Ascending aorta (tissue), 2 donors: ENCODE measurements at regions not wholly inside any gene's neighbourhood (a gene's known extent, or its start where the extent isn't known, plus 50 kb on each side); places are given as distances from the start of the nearest gene placed in this dataset.
A peak's percentile ranks its signal among the peaks of the same experiment; 100 is the strongest.

Experiments
- DNase-seq, 2 donors: peaks; one replicate each; pipeline ENCODE4 v3.0.0-alpha.2; 2019; ENCODE audit warnings: low spot score in 2 of 2
- H3K27ac ChIP-seq, 2 donors: fragments of 200-600 bp; sonication (generic); one replicate each; pipeline ENCODE4 v1.5.1; 2016 to 2017; ENCODE audit warnings: mild to moderate bottlenecking in 1 of 2
- H3K27me3 ChIP-seq: fragments of 200-600 bp; sonication (generic); one replicate; pipeline ENCODE4 v1.5.1; 2017
- H3K36me3 ChIP-seq, 2 donors: fragments of 200-600 bp; sonication (generic); one replicate each; pipeline ENCODE4 v1.5.1; 2016
- H3K4me1 ChIP-seq, 2 donors: fragments of 200-600 bp; sonication (generic); one replicate each; pipeline ENCODE4 v1.5.1; 2016 to 2017; ENCODE audit warnings: mild to moderate bottlenecking in 1 of 2
- H3K4me3 ChIP-seq, 2 donors: fragments of 200-600 bp; sonication (generic); one replicate each; pipeline ENCODE4 v1.5.1; 2016 to 2017; ENCODE audit warnings: mild to moderate bottlenecking in 1 of 2
- H3K9me3 ChIP-seq, 2 donors: fragments of 200-600 bp; sonication (generic); one replicate each; pipeline ENCODE4 v1.5.1; 2016
- intact Hi-C: fragments of 100-400 bp; cut with DNase I; formaldehyde crosslinking; loops from one replicate; pipeline ENCODE4 v1.15.1; 2023
- TF ChIP-seq, protein P1 (sequence below), 3 experiments: fragments of 200-600 bp in 2 of 3; fragments of 450-650 bp in 1 of 3; sonication (generic) in 2 of 3; IDR thresholded peaks; one replicate each; pipeline ENCODE4 v1.5.1; 2016 to 2019; ENCODE audit warnings: antibody characterized with exemption in 3 of 3, mild to moderate bottlenecking in 1 of 3, moderate library complexity in 1 of 3

DNA sequence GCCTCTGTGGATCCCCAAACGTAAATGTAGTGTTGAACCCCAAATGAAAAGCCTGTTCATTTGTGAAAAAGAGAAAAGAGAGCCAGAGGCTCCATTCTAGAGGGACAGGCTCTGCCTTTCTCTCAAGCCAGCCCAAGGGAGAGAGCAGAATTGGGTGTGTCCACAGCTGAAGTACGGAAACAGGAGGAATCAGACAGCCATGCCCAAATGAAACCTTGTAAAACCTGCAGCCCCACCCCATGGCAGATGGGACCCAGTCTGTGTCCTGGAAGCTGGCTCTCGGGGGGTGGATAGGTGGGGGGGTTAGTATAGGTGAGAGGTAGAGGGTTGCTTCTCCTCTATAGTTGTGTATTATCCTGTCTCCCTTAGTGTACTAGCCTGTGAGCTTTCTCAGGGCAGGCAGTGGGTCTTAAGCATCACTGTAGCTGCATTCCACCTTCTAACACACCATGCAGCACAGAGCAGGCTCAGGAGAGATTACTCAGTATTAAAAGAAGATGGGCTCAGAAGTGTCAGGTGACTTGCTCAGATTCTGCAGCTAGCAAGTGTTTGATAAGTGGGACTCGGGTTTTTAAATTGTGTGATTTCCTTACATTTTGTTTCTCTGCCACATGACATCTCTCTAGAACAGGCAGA lies 67.4 kb upstream of the SIPA1L2 start:
- H3K36me3 ChIP-seq = no peaks in the 10 kb centered on the region
- no peaks in the 10 kb centered on the region for H3K4me1 ChIP-seq
- TF ChIP-seq, protein P1, sequence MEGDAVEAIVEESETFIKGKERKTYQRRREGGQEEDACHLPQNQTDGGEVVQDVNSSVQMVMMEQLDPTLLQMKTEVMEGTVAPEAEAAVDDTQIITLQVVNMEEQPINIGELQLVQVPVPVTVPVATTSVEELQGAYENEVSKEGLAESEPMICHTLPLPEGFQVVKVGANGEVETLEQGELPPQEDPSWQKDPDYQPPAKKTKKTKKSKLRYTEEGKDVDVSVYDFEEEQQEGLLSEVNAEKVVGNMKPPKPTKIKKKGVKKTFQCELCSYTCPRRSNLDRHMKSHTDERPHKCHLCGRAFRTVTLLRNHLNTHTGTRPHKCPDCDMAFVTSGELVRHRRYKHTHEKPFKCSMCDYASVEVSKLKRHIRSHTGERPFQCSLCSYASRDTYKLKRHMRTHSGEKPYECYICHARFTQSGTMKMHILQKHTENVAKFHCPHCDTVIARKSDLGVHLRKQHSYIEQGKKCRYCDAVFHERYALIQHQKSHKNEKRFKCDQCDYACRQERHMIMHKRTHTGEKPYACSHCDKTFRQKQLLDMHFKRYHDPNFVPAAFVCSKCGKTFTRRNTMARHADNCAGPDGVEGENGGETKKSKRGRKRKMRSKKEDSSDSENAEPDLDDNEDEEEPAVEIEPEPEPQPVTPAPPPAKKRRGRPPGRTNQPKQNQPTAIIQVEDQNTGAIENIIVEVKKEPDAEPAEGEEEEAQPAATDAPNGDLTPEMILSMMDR (IDR thresholded peaks at IDR 0.05) = no peak
- intact Hi-C loops = no loop called here
- no peak for DNase-seq
- H3K27ac ChIP-seq = no peak overlapping the region
- H3K27me3 ChIP-seq = no peaks in the 10 kb centered on the region
- no peak overlapping the region for H3K4me3 ChIP-seq
- H3K9me3 ChIP-seq = no peaks in the 10 kb centered on the region

DNA sequence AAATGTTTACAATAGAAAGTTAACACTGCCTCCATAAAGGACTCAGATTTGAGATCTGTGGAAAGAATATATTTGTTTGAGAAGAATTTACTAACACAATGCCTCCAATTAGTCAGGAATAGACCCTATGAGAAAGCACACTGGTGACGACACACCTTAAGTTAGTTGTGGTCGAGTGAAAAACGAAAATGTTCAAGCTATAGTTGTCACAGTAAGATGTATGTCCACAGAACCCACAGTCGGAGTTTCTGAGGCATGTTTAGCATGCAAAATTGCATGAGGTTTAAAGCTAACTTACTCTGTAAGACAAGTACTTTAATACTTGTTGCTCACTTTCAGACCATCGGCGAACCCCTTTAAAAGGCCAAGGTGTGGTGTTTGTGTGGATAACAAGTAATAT lies 69.9 kb upstream of the SIPA1L2 start:
- intact Hi-C loops = no loop called here
- Histone ChIP-seq H3K36me3 (no peaks in the 10 kb centered on the region), H3K4me3 (no peak overlapping the region), H3K27me3 (no peaks in the 10 kb centered on the region), H3K9me3 (no peaks in the 10 kb centered on the region), H3K27ac (no peak overlapping the region), H3K4me1 (no peaks in the 10 kb centered on the region)
- DNase-seq = no peak
- TF ChIP-seq, protein P1 (IDR thresholded peaks at IDR 0.05) = no peak

DNA sequence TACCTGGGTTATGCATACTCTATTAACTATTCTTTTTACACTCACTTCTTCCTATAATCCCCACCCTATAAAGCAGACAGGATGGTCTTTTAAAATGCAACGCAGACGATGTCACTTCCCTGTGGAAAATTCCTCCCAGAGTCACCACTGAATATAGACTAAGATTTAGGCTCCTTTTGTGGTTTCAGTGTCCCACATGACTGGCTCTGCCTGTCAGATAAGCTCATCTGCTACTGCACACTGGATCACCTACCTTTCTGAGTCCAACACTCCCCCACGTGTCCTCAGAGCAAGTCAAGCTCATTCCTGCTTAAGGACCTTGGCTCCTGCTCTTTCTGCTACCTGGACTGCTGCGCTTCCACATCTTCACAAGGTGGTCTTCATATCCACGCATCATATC lies 73.0 kb upstream of the SIPA1L2 start:
- intact Hi-C loops = no loop called here
- H3K36me3 ChIP-seq = no peaks in the 10 kb centered on the region

DNA sequence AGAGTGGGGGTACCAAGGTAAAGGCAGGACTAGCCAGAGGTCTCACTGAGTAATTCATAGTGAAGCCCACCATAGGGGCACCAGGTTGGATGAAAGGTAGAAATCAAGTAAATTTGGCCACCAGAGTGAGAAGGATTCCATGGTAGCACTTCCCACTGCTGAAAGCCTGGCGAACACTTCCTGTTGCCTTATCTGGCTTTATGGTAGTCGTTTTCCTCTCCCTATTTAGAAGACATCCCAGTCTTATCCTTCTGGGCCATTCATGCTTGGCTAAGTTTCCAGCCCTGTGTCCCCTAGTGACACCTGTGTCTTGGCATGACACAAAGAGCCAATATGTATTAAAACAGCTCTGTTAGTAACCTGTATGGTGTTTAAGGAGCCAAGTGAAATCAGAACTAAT lies 74.3 kb upstream of the SIPA1L2 start:
- H3K36me3 ChIP-seq = no peaks in the 10 kb centered on the region
- H3K9me3 ChIP-seq = no peaks in the 10 kb centered on the region
- no peaks in the 10 kb centered on the region for H3K27me3 ChIP-seq
- H3K27ac ChIP-seq = no peak overlapping the region
- H3K4me3 ChIP-seq = no peak overlapping the region
- intact Hi-C loops = no loop called here
- DNase-seq = no peak
- H3K4me1 ChIP-seq = no peaks in the 10 kb centered on the region
- TF ChIP-seq, protein P1 (IDR thresholded peaks at IDR 0.05) = no peak

More for the DNA sequence above, 73.0 kb upstream of the SIPA1L2 start:
- H3K27ac ChIP-seq = no peak overlapping the region
- no peaks in the 10 kb centered on the region for H3K9me3 ChIP-seq
- H3K4me1 ChIP-seq = no peaks in the 10 kb centered on the region
- no peaks in the 10 kb centered on the region for H3K27me3 ChIP-seq
- TF ChIP-seq, protein P1 (IDR thresholded peaks at IDR 0.05) = no peak
- no peak for DNase-seq
- H3K4me3 ChIP-seq = no peak overlapping the region

DNA sequence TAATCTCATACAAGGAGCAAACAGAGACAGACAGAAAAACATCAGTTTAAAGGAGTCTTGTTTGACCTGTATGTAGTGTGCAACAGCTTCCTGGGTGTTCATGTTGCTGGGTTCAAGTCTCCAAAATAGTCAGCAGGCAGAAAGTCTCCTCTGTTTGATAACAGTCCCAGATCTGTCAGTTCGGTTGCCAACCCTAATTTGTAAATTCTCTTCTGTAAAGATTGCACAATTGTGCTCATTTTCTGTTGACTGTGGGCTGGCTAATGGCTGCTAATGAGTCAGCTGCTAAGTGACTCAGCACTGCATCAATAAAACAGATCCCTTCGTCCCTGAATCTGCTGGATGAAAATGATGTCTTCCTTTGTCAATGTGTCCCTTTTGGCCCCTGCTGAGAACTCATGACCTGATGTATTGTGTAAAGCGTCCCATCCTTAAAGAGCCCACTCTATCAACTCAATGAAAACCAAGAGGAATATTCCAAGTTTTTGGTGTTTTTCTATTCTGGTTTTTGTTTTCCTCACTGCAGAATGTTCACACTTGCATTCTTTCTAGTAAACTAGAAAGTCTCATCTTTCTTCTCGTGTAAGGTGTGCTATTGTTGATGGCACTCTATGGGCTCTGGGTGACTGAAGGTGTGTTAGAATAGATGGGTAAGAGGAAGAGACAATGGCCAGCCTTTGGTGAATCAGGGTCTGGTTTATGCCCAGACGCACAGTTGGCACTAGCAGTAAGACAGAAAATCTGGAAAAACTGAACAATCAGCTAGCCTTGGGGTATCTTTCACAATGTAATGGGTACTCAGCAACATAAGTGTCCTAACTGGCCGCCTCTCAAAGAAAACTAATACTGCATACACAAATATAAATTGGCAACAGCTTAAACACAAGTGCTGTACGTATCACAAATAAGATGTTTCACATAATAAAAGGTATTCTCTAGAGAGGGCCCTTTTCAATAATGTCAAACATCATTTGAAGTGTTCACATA lies 75.1 kb upstream of the SIPA1L2 start:
- TF ChIP-seq, protein P1 (IDR thresholded peaks at IDR 0.05) = no peak
- DNase-seq = peak in 1 of 2 donors; percentile 69
- intact Hi-C loops = no loop called here

More for the DNA sequence above, 75.1 kb upstream of the SIPA1L2 start:
- no peak overlapping the region for H3K4me3 ChIP-seq
- no peaks in the 10 kb centered on the region for H3K4me1 ChIP-seq
- H3K9me3 ChIP-seq = no peaks in the 10 kb centered on the region
- H3K36me3 ChIP-seq = no peaks in the 10 kb centered on the region
- no peaks in the 10 kb centered on the region for H3K27me3 ChIP-seq
- H3K27ac ChIP-seq = no peak overlapping the region
